Bronchial epithelial cell (primary cell): ENCODE measurements at regions not wholly inside any gene's neighbourhood (a gene's known extent, or its start where the extent isn't known, plus 50 kb on each side); places are given as distances from the start of the nearest gene placed in this dataset.
"Not testable (repeated sequence)": the region's sequence is repeated elsewhere in the genome, so short reads cannot be mapped to it uniquely, and the experiment has no call there.

Experiments used
- DNase-seq: peaks from one replicate; pipeline ENCODE4 v3.0.0-alpha.2; 2010; ENCODE audit warnings: low read depth
- FAIRE-seq: peaks from 2 replicates; lab custom pipeline; 2011; peaks lifted over from hg19 to GRCh38; lab: Jason Lieb, UNC
- H3K27me3 ChIP-seq: 2 replicates; pipeline ENCODE4 v1.5.1; 2011; ENCODE audit warnings: low read length; ENCODE audit not compliant: control insufficient read depth, insufficient read depth
- H3K36me3 ChIP-seq: 2 replicates; pipeline ENCODE4 v1.5.1; 2011; ENCODE audit warnings: low read length; ENCODE audit not compliant: control insufficient read depth, insufficient read depth
- H3K4me3 ChIP-seq: 2 replicates; pipeline ENCODE4 v1.5.1; 2011; ENCODE audit warnings: mild to moderate bottlenecking, low read depth, low read length, control low read depth
- TF ChIP-seq, protein P1 (sequence below): IDR thresholded peaks from 2 replicates; pipeline ENCODE4 v1.5.1; 2011; ENCODE audit warnings: mild to moderate bottlenecking, moderate library complexity, low read length, control low read depth, inconsistent platforms; ENCODE audit not compliant: insufficient read depth, severe bottlenecking

DNA sequence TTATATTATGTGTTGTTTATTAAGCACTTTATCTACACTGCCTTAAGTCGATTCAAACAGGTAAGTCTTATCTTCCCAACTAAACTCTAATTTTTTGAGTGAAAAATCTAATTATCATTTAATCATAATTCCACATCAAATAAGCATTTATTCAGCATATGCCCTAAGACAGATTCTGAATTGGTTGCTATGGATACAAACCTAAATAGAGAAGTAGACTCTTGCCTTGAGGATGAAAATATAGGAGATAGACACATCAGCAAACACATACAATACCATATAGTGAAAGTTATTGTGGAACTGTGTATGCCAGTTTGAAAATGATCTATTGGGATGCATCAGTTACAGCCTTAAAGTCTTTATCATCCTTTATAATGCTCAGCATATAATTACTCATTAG lies 1679.9 kb downstream of the SLITRK1 start:
- no peak for FAIRE-seq

DNA sequence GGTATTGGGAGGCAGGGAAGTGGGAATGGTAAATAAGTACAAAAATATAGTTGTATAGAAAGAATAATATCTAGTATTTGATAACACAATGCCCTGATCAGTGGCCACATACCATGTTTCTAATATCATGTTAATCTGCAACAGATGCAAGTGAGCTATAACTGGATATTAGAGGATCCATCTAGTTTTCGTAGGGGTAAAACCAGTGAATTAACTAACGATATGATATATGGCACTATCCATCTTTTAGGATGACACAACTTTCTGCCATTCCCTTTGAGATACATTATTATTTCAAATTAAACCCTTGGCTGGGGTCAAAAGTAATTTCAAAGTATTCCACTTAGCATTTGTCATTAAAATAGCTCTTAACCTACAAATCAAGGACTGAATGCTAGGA lies 1686.2 kb downstream of the SLITRK1 start:
- Histone ChIP-seq H3K36me3 (no peaks in the 10 kb centered on the region), H3K27me3 (no peaks in the 10 kb centered on the region), H3K4me3 (no peak overlapping the region)
- DNase-seq (no peak), FAIRE-seq (no peak)
- TF ChIP-seq, protein P1, sequence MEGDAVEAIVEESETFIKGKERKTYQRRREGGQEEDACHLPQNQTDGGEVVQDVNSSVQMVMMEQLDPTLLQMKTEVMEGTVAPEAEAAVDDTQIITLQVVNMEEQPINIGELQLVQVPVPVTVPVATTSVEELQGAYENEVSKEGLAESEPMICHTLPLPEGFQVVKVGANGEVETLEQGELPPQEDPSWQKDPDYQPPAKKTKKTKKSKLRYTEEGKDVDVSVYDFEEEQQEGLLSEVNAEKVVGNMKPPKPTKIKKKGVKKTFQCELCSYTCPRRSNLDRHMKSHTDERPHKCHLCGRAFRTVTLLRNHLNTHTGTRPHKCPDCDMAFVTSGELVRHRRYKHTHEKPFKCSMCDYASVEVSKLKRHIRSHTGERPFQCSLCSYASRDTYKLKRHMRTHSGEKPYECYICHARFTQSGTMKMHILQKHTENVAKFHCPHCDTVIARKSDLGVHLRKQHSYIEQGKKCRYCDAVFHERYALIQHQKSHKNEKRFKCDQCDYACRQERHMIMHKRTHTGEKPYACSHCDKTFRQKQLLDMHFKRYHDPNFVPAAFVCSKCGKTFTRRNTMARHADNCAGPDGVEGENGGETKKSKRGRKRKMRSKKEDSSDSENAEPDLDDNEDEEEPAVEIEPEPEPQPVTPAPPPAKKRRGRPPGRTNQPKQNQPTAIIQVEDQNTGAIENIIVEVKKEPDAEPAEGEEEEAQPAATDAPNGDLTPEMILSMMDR, result no peak

More for the DNA sequence above, 1679.9 kb downstream of the SLITRK1 start:
- DNase-seq, result no peak
- TF ChIP-seq, protein P1, result no peak
- Histone ChIP-seq H3K4me3 (no peak overlapping the region), H3K36me3 (no peaks in the 10 kb centered on the region), H3K27me3 (no peaks in the 10 kb centered on the region)

DNA sequence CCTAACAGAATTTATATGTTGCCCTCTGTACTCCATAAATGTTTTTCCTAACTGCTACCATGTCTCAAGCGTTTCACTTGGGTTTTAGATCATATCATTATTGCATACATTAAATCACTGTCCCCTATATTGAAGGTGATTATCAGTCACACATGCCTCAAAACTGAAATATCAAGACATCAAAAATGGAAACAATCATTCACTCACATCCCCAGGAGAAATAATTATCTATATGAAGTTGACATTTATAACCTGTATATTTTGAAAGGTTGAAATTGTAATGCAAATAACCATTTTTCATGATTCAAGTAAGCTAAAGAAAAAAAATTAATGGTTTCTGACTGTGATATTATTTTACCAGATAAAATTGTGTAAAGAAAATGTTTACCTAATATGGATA lies 1695.0 kb downstream of the SLITRK1 start:
- TF ChIP-seq, protein P1, result no peak
- H3K27me3 ChIP-seq, result no peaks in the 10 kb centered on the region
- DNase-seq (no peak), FAIRE-seq (no peak)
- H3K36me3 ChIP-seq, result no peaks in the 10 kb centered on the region
- H3K4me3 ChIP-seq, result no peak overlapping the region

DNA sequence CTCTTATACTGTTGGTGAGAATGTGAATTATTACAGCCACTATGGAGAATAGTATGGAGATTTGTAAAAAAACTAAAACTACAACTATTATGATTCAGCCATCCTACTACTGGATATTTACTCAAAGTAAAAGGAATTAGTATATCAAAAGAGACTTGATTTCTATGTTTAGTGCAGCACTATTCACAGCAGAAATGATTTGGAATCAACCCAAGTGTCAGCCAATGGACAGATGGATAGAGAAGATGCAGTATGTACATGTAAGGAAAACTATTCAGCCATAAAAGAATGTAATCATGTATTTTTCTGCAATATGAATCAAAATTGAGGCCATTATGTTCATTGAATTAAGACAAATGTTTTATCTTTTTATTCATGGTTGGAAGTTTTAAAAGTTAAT lies 1705.5 kb downstream of the SLITRK1 start:
- Histone ChIP-seq H3K27me3 (no peaks in the 10 kb centered on the region), H3K36me3 (no peaks in the 10 kb centered on the region), H3K4me3 (no peak overlapping the region)
- TF ChIP-seq, protein P1, result no peak
- DNase-seq (no peak), FAIRE-seq (no peak)

DNA sequence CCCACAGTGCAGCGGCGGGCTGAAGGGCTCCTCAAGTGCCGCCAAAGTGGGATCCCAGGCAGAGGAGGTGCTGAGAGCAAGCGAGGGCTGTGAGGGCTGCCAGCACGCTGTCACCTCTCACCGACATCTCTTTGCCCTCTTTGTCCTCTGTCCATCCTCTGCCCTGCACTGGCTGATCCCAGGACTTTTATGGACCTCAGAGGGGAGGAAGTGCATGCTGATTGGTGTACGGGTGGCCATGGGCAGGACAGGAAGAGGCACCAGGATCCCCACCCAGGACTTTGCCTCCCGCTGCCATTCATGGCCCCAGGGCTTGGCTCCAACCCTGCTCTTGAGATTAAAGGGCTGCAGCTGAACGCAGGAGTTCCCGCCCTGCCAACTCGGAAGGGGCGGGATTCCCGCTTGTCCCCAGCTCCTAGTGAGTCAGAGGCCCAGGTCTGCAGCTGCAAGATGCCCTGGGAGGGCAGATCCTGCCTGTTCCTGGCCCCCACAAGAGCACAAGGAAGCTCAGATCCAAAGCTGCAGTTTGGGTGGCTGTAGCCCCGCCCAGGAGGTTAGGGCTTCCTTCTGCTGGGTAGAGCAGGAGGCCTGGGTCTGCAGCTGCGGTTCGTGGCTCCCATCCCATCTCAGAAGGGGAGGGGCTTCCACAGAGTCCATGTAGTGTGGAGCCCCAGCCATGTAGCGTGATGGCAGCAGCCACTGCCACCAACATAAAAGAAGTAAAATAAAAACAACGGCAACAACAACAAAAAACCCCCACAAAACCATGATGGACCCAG lies 1716.7 kb downstream of the SLITRK1 start:
- DNase-seq, result no peak
- Histone ChIP-seq H3K4me3 (no peak overlapping the region), H3K27me3 (no peaks in the 10 kb centered on the region), H3K36me3 (no peaks in the 10 kb centered on the region)
- TF ChIP-seq, protein P1, result no peak
- no peak for FAIRE-seq

DNA sequence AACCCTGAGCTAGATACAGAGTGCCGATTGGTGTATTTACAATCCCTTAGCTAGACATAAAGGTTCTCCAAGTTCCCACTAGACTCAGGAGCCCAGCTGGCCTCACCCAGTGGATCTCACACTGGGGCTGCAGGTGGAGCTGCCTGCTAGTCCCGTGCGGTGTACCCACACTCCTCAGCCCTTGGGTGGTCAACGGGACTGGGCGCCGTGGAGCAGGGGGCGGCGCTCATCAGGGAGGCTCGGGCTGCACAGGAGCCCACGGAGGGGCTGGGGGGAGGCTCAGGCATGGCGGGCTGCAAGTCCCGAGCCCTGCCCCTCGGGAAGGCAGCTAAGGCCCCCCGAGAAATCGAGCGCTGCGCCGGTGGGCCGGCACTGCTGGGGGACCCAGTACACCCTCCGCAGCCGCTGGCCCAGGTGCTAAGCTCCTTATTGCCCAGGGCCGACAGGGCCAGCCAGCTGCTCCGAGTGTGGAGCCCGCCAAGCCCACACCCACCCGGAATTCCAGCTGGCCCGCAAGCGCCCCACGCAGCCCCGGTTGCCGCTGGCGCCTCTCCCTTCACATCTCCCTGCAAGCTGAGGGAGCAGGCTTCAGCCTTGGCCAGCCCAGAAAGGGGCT lies 1717.4 kb downstream of the SLITRK1 start:
- not testable (repeated sequence) for H3K4me3 ChIP-seq, H3K36me3 ChIP-seq, H3K27me3 ChIP-seq, FAIRE-seq, DNase-seq
